NCI-H748 treated with DMSO at 0.1 percent for 48 hours (cell line): ENCODE measurements at regions not wholly inside any gene's neighbourhood (a gene's known extent, or its start where the extent isn't known, plus 50 kb on each side); places are given as distances from the start of the nearest gene placed in this dataset.
"Not testable (repeated sequence)": the region's sequence is repeated elsewhere in the genome, so short reads cannot be mapped to it uniquely, and the experiment has no call there.

Experiments
- DNase-seq: peaks from one replicate; lab custom pipeline; 2025; lab: John Stamatoyannopoulos, UW

DNA sequence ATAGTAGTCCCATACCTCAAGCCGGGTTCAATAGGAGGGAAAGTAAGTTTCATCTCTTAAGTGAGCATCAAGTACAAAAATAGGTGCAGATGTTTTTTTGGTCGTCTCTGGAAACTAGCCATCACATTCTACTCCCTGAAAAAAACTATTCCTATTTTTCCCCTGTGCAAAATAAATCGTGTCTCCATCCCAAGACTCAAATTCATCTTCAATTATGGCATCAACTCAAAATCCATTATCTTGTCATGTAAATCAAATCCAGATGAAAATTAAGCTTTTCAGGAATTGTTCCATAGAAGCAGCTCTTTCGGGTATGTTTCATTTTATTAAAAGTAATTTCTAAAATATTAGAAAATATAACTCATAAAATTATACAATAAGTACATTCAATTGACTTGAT is 1368.4 kb downstream of the GRIK2 start:
- DNase-seq, result no peak

DNA sequence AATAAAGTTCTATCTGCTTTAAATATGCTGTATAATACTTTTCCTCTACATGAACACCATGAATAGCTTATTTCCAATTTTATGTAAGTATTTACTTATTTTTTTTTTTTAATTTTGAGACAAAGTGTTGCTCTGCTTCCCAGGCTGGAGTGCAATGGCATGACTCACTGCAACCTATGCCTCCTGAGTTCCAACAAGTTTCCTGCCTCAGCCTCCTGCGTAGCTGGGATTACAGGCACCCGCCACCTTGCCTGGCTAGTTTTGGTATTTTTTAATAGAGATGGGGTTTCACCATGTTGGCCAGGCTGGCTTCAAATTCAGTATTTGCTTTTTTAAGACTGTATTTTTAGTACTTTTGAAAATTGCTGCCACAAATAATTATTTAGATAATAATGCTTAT is 1365.9 kb downstream of the GRIK2 start:
- no peak for DNase-seq

DNA sequence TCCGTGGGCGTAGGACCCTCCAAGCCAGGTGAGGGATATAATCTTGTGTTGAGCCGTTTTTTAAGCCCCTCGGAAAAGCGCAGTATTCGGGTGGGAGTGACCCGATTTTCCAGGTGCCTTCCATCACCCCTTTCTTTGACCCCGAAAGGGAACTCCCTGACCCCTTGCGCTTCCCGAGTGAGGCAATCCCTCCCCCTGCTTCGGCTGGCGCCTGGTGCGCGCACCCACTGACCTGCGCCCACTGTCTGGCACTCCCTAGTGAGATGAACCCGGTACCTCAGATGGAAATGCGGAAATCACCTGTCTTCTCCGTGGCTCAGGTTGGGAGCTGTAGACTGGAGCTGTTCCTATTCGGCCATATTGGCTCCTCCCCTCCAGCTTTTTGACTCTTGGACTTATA is 1365.0 kb downstream of the GRIK2 start:
- DNase-seq, result peak; percentile 70

DNA sequence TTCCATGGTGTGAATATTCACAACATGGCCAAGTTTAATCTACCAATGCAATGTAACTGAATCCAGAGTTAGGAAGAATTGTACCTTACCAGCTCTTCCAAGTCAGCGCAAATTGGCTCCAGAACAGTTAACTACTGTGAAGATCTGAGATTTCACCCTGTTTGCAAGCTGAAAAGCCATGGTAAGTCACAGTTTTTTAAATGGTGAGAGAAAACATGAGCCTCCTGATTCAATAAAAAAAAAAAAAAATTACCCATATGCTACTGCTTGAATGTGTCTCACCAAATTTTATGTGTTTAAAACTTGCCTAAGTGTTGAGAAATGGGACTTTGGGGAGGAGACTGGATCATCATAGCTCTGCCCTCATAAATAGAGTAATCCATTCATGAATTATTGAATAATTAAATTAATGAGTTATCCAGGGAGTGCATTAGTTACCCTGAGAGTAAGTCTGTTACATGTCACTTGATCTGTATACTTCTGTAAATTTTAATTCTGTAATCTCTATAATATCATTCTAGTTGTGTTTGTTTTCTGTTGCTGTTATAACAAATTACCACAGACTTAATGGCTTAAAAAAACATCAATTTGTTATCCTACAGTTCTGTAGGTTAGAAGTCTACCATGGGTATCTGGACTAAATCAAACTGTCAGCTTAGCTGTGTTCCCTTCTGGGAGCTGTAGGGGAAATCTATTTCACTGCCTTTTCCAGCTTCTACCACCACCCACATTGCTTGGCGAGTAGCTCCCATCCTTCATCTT is 1355.9 kb downstream of the GRIK2 start:
- DNase-seq, result no peak

DNA sequence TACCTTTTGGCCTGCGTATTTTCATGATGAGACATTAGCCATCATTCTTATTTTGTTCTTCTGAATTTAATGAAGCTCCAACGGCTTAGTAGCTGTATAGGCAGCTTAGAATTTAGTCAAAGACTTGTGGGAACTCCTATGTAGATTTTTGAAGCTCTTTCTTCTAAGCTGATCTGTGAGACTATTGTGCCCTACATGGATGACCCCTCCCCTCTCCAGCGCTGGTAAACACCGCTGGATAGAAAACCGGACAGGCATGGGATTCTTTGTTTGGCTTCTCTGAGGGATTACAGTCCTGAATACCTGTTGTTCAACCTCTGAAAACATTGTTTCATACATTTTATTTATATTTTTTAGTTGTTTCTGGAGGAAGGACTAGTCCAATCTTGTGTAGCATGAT is 1353.4 kb downstream of the GRIK2 start:
- DNase-seq, result no peak

DNA sequence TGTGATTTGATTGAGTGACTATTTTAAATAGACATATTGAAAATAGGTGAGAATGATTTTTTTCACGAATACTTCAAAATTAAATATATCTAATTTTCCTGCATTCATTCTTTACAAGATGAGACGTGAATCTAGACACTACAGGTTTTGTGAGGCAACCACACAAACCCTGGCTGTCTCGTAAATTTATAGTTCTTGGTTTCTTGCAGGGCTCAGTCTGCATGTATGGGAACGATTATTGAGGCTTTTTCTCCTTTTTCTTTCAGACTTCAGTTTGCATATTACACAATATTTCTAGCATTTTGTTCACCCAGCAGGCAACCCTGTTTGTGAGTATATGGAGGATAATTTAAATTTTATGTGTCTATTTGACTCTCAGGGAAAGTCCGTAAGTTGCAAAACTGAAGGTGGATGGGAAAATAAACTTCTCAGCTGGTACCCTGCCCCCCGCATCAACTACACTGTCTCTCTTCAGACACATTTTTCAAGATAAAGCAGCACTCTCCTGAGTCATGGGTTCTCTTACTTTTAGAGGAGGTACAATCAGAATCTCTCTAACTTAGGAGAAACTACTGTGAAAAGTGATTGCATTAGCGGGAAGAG is 1349.3 kb downstream of the GRIK2 start:
- DNase-seq, result no peak

DNA sequence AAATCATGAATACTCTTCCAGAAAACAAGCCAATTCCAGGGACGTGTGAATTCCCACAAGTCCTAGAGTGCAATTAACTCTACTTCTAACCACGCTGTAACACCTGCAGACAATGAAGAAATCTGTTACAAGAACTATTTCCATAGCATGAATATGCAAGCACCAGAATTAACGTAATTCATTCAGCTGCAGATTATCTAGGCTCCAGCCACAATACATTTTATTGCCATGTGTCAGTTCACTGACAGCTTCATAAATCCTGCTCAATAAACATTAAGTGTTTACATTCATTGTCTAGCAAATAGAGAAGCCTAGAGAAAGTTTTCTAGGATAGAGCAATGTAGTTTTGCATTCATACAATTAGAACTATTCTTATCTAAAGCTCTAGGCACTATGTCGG is 1348.5 kb downstream of the GRIK2 start:
- DNase-seq, result no peak

DNA sequence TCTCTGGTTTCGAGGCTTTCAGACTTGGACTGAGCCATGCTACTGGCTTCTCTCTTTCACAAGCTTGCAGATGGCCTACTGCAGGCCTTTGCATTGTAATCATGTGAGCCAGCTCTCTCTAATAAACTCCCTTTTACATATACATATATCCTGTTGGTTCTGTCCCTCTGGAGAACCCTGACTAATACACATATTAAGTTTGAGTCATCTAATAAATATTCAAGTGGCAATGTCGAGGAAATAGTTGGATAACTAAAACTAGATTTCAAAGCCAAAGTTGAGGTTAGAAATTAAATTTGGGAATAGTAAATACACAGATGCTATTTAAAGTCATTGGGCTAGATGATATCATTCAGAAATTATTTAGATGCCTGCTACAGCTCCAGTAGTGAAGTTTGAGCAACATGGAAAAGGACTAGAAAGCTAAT is 1343.4 kb downstream of the GRIK2 start:
- no peak for DNase-seq

DNA sequence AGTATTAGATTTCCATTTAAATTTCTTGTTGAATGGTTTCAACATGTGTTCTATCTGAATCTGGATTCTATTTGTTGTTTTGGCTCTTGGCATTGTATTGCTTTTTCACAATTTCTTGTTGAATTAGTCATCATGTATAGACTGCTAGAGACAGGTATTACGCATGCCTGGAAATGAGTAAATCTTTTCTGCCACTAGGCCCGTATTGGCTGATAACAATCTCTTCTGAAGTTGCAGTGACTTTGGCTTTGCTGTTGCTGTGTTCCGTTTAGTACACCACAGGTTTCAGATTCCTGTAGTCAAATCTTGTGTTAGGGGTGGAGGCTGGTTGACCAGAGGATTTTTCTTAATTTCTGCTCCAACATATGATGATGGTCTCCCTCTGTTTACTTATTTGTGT is 1339.4 kb downstream of the GRIK2 start:
- DNase-seq, result no peak

DNA sequence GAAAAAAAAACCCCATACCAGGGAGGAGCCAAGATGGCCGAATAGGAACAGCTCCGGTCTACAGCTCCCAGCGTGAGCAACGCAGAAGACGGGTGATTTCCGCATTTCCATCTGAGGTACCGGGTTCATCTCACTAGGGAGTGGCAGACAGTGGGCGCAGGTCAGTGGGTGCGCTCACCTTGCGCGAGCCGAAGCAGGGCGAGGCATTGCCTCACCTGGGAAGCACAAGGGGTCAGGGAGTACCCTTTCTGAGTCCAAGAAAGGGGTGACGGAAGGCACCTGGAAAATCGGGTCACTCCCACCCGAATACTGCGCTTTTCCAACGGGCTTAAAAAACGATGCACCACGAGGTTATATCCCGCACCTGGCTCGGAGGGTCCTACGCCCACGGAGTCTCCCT is 1328.6 kb downstream of the GRIK2 start:
- not testable (repeated sequence) for DNase-seq

DNA sequence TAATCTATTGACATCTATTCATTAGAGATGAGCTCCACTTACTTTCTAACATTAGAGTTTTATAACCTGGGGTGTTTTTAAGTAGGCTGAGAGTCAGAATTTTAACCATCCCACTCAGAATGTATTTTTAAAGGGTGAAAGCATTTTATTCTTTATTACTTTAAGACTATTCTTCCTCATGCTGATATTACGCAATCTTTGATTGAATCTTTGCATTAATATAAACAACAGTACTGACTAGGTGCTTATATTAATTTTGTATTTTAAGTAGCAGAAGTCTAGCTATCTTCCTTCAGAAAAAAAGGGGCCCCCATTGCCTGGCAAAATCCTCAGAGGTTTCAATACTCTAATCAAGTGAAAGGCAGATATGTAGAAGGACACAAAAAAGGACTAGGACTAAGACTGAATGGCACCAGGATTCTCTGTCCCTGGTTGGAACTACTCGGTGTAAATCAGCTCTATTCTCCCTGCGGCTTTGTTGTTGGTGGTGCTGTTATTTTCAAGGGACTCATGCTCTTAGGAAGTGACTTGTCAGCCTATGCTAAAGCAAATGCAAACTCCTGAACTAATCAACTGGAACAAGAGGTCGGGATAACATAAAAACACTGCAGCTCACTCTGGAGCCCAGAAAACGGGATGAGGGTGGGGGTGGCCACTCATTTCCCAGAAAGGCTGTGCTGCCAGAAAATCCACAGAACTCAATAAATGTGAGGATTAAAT is 1324.4 kb downstream of the GRIK2 start:
- no peak for DNase-seq

DNA sequence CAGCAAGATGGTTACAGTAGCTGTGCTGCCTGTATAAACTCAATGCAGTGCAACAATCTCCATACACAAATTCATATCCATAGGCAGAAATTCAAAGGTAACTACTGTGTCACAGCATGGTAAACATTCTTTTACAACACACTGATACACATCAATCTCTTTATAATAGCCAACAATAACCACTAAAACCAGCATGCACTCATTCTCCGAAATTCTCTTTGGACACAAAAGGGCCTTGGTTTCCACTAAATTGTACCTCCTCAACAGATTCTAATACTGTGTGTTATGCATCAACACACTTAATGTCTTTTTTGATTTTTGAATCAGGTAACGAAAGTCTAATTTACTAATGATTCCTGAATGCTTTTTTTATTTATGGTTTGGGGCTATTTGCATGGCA is 1323.7 kb downstream of the GRIK2 start:
- DNase-seq, result no peak

DNA sequence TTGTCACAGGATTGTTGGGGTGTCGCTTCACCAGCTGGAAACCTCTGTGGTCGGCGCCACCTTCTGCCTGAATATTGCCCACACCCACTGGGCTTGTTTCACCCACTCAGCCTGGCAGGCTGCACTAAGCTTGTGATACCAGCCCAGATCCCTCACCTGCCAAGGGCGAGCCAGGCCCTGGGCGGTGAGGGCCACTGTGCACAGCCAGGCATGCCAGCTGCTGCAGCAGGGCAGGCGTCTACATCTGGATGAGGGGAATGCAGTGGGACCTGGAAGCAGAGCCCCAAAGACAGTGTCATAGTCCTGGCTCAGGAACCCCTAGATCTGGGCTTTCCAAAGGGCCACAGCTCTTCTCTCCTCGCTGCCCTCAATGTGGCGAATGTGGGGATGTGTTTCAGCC is 1307.5 kb downstream of the GRIK2 start:
- DNase-seq, result no peak

DNA sequence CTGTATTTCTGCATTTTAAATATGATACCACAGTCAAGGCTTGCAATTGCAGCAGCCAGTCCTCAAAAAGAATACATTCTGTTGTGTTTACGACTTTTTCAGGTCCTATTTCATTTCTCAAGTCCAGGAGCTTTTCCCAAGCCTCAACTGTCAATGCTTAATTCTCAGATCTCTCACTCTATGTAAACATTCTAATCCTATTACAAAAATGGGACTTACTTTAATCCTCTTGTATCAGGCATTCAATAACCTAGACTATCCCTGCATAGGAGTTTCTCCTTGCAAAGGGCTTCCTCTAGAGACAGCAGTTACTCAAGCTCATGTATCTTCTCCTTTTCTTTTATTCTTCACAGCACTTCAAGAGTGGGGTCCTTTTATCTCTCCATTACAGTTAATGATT is 1293.0 kb downstream of the GRIK2 start:
- no peak for DNase-seq

DNA sequence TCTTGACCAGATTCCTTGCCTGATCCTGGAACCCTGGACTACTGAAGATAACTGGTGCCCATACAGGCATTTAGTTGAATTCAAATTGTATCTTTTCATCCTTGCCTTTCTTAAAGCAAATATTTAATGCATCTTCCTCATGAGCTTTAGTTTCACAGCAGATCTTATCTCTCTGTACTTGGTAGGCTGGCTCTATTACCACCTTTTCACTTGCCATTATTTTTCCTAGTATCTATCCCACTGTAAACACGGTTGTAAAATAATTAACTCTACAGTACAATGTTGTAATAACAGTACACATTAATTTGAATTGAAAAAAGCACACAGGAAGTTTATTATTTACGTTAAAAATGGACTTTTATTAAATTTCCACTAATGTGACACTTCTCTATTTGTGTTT is 1286.9 kb downstream of the GRIK2 start:
- DNase-seq, result no peak

DNA sequence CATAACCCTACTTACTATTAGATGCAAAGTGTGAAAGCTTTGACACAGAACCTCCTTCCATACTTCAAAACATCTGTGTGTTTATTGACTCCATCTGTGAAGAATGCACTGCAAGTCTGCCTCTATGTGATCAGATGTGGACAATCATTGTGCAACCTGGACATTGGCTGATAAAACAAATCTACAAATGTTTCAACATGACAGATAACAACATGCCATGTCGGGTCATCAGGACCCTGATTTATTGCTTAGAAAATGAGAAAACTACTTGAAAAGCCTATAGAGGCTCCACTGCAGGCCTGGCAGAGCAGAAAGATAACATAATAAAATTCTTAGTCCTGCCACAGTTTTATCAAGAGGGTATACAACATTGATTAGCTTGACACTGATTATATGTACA is 1286.4 kb downstream of the GRIK2 start:
- no peak for DNase-seq

DNA sequence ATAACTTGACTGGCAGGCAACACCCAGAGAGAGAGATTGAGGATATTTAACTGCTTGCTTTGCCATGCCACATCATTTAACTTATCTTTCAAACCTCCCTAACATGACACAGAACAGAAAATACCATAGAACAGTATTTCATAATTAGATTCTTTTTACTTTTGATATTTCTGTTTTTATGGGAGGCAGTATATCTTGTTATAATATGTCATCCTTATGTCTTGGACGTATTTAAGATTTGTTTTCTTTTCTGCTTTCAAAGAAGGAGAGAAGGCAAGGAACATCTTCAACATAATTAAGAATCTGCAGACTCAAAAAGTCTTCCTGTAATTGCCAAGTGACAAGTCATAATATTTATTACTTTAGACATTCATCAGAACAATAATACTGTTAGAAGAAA is 1283.7 kb downstream of the GRIK2 start:
- DNase-seq, result no peak

DNA sequence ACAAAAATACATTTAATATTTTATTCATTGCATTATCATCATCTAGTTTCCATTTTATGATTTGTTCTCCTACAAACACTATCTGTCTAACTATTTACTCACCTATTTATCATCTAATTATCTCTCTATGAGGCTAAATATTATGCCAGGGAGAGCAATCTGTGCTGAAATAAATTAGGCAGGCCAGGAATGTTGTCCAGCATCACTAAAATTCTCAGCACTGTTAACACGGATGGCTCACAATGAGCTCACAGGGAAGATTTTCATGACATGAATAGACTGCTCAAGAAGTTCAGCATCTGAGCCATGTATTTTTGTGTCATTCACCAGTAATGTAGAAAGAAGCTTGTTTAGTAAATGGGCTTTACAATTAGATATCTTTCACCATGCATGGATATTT is 1277.2 kb downstream of the GRIK2 start:
- no peak for DNase-seq

DNA sequence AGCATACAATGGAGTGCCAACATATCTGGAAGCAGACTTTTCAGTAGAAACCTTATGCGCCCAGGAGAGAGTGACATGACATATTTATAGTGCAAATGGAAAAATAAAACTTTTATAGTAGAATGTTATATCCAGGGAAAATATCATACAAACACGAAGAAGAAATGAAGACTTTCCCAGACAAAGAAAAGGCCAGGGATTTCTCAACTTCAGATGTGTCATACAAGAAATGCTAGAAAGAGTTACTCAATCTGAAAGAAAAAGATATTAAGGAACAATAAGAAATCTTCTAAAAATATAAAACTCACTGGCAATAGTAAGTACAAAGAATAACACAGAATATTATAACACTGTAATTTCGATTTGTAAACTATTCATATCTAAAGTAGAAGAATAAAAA is 1269.3 kb downstream of the GRIK2 start:
- no peak for DNase-seq

DNA sequence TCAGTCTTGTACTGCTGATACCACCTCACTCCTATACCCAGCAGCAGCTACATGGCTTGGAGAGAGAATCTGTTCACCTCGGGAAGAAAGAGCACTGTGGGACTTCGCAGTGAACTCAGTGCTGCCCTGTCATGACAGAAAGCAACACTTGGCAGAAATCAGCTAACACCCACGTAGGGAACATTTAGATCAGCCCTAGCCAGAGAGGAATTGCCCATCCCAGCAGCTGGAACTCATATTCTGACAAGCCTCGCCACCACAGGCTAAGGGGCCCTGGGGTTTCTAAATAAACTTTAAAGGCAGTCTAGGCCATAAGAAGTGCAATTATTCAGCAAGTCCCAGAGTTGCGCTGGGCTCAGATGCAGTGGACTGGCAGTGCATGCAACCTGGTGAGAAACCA is 1266.8 kb downstream of the GRIK2 start:
- DNase-seq, result no peak

DNA sequence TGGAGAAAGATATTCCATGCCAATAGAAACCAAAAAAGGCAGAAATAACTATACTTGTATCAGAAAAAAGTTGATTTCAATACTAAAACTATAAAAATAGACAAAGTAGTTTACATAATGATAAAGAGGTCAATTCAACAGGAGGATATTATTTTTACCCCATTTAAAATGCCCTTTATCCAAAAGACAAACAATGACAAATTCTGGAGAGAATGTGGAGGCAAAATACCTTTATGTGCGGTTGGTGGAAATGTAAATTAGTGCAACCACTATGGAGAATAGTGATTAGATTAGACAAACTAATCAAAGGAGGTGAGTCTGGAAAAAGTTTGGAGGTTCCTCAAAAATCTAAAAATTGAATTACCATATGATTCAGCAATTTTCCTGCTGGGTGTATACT is 1262.3 kb downstream of the GRIK2 start:
- no peak for DNase-seq

DNA sequence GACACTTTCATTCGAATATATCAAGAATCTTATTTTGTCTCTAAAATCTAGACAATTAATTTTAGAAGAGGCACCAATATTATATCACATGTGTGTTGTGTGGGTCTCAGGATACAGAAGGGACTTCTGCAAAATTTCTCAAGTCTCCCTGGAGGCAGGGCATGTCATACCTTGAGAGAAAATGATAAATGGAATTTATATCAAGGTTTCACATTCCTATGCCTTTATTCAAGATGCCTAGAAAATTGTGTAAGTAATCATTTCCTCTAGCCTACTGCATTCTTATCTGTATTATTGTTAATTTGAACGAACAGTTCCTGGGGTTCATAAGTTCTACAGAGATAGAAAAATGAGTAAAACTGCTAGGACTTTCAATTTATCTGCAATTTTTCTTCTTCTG is 1247.9 kb downstream of the GRIK2 start:
- no peak for DNase-seq

DNA sequence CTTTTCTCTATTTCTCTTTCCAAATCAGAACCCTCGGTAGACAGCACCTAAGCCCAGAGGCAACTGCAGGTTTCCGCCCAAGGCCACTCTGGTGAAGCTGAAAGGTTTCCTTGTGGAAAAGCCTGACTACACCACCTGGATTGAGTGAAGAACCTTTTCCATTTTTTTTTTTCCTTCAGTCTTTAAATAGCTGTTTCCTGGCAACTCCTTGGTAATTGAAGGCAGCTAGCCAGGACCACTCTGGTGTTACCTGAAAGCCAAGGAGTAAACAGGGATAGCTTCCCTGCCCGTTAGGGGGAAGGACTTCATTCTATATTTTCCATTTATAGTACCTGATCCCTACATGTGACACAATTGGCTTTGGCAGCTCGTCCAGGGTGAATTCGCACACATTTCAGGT is 1238.4 kb downstream of the GRIK2 start:
- DNase-seq, result no peak
